CD4-positive, alpha-beta T cell treated with Interleukin-17A for 1 hour (primary cell): ENCODE measurements at regions not wholly inside any gene's neighbourhood (a gene's known extent, or its start where the extent isn't known, plus 50 kb on each side); places are given as distances from the start of the nearest gene placed in this dataset.
"Not testable (repeated sequence)": the region's sequence is repeated elsewhere in the genome, so short reads cannot be mapped to it uniquely, and the experiment has no call there.

Experiments used
- DNase-seq: peaks from one replicate; pipeline ENCODE4 v3.0.0-alpha.2; 2020

- peak; percentile 46 for DNase-seq
Measured at GRCh38 chr4:155442267-155443105, 65.7 kb upstream of the MAP9 start.

- no peak for DNase-seq
Measured at GRCh38 chr4:155441475-155441874, 64.7 kb upstream of the MAP9 start.

GRCh38 chr4:155439760-155440159 lies 63.0 kb upstream of the MAP9 start:
- DNase-seq, result not testable (repeated sequence)

GRCh38 chr4:155434904-155435303 lies 58.1 kb upstream of the MAP9 start:
- DNase-seq, result no peak

GRCh38 chr4:155434366-155434765 lies 57.6 kb upstream of the MAP9 start:
- DNase-seq, result no peak

GRCh38 chr4:155433636-155434360 lies 57.0 kb upstream of the MAP9 start:
- DNase-seq, result no peak

GRCh38 chr4:155430895-155431795 lies 54.4 kb upstream of the MAP9 start:
- DNase-seq, result no peak

- DNase-seq, result no peak
Measured at GRCh38 chr4:155428128-155428527, 51.4 kb upstream of the MAP9 start.

- DNase-seq, result no peak
Measured at GRCh38 chr4:155426953-155427352, 50.2 kb upstream of the MAP9 start.
